Stimulated activated CD4-positive, alpha-beta T cell treated with anti-CD3 and anti-CD28 coated beads, Interleukin-1b, Interleukin-23, amount 100 ng/mL, for 24 hours (primary cell): ENCODE measurements at regions not wholly inside any gene's neighbourhood (a gene's known extent, or its start where the extent isn't known, plus 50 kb on each side); places are given as distances from the start of the nearest gene placed in this dataset.
"Not testable (repeated sequence)": the region's sequence is repeated elsewhere in the genome, so short reads cannot be mapped to it uniquely, and the experiment has no call there.

Experiments
- DNase-seq, 4 experiments: peaks; one replicate each; pipeline ENCODE4 v3.0.0-alpha.2; 2020; ENCODE audit warnings: low read depth in 4 of 4, low spot score in 1 of 4

DNA sequence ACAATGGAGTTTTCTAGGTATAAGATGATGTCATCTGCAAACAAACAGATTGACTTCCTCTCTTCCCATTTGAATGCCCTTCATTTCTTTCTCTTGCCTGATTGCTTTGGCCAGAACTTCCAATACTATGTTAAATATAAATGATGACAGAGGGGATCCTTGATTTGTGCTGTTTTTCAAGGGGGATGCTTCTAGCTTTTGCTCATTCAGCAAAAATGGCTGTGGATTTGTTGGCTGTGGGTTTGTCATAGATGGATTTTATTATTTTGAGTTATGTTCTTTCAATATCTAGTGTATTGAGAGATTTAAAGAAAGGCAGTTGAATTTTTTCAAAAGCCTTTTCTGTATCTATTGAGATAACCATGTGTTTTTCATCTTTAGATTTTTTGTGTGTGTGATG lies 662.4 kb upstream of the EYS start:
- no peak for DNase-seq

DNA sequence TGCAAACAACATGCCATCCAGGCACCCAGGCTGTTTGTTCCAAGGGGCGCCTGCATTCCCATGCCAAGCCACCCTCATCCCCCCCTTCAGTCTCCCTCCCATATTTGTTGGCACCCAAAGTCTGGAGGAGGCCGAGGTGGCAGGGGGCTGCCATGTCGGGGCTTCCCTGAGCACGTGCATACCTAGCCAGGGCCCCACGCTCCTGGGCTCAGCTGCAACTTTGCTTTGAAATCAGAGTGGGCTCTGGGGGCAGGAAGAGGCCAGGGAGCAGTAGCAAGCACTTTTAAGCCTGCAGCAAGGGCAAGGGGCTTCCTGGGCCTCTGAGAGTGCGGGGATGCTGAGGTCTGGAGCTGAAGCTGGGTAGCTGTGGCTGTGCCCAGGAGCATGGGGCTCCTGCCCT lies 655.9 kb upstream of the EYS start:
- no peak for DNase-seq

DNA sequence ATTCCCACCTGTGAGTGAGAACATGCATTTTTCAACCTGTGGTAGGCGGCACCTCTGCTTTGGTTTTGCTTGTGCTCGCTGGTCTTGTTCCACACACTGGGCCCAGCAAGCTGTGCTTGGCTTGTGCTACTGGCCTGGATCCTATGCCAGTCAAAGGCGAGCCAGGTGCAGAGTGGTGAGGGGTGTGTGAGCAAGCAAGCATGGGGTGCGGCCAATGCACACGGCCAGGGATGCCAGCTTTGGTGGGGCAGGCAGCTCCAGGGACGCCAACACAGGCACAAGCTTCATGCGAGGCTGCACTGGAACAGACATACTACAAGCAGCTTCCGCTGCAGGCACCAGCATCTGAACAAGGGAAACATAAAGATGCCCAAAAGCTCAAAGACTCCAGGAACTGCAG lies 654.9 kb upstream of the EYS start:
- no peak for DNase-seq

DNA sequence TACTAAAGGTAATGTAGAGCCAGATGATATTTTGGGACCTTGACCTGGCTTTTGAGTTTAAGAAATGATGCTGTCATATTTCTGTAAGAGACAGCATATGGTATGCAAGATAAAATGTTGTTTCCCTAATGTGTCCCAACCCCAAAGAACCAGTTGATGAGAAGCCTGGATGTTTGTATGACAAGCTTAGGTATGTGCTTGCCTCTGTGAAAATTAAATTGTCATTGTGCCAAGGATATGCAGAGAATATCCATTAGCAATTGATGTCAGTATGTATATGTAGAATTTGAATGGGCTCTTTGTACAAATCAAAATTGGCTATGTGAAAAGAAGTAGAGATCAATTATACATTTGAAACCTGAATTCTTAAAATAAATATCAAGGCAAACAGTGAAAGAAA lies 650.8 kb upstream of the EYS start:
- no peak for DNase-seq

DNA sequence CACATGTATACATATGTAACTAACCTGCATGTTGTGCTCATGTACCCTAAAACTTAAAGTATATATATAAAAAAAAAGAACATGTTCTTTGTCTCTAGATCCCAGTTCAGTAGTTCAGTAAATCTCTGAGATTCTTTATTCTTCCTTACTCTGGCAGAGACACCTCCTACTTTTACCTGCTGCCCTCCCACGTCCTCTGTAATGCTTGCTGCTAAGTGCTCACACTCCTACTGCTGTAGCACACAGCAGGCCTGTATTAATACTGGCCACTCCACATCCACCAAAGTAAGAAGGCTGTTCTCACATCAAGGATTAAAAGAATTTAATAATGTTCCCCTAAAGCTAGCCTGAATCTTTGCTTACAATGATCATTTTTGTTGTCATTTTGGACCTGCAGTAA lies 648.4 kb upstream of the EYS start:
- no peak for DNase-seq

DNA sequence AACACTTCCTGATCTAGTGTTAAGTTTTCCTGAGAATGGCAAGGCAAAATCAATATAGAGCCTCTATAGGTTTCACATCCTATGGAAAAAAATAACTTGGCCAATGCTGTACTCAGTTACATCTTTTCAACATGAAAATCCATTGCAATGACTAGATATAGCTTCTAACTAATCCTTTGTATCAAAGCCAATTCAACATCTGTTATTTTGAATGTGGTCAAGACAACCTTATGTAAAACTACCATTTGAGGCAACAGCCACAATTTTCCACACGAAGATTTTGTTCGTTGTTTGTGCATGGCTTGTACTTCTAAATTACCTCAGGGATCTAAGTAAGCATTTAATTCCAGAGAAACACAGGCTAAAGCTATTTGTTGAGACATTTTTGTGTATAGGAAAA lies 637.8 kb upstream of the EYS start:
- DNase-seq = no peak

DNA sequence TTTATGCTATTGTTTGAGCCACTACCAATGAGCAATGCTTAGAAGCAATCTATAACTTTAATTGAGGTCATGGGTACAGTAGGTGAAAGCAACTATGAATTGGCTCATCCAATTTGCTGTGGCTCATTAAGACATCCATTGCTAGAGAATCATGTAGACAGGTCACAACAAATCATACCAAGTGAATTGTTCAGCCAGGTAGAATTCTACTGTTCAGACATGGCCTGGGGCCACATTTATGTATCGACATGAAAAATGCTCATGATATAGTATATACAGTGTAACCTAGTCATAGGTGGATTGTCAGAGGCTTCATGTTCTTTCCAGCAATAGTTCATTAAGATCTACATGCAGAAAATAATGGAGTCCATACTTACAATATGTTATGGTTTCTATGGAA lies 633.7 kb upstream of the EYS start:
- DNase-seq = no peak

DNA sequence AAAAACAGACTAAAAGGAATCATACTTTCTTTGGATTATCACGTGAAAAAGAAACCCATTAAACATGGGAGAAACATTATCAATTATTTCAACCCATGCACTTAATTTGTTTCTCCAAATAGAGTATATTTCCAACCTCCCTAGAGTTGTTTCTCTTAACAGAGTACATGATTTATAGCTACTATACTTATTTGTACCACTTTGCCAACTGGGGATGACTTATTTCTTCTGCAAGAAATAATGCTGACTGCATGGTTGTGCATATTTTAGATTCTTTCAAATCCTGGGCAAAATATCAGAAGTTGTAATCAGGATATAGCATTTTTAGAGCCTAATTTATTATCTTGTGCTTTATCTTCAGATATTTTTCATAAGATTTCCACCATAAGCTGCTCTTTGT lies 629.1 kb upstream of the EYS start:
- no peak for DNase-seq

DNA sequence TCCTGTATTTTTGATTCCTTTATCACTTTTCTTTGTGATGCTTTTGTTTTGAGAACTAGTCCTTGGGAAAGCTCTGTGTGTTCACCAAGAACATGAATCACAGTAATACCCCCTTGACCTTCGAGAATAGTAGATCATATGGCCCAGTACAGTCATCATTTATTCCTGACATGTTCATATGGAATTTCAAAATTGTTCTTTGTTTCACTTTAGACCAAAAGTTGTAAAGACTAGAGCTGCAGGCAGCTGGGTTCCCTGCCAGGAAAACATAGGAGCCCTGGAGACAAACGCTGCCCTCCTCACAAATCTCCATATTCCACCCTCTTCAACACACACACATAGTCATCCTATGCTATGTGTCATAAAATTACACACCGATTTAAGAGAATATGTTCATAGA lies 621.2 kb upstream of the EYS start:
- no peak for DNase-seq

DNA sequence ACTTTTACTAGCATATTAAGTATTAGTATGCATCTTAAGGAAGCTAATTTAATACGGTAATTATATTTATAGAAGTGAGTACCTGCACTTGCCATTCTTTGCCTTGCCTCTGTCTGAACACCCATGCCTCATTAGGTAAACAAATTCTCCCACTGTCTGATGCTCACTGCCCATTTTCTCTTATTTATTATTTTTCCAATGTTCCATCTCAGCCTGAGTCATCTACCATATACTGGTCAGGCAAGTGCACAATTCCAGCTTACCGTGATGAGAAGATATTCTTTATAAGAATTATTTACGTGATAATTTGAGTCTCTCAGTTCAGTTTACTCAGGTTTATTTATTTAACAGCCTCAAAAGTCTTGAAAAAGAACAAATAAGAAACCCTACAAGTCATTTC lies 619.2 kb upstream of the EYS start:
- DNase-seq = no peak

DNA sequence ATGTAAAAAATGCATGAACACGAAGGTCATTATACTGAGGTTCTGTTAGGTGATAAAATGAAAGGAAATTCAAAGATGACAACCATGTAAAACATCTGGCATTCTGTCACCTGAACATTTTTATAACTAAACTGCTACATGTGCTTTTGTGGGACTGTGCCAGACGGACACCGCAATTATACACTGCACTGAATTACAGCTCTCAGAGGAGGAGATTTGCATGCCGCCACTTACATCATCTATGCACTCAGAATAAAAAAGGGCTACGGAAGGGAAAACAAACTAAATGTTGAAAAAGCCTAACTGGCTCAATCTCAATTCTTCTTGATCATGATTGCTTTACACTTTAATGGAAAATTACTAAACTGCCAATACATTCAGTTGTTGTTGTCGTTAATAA lies 614.0 kb upstream of the EYS start:
- DNase-seq = no peak

DNA sequence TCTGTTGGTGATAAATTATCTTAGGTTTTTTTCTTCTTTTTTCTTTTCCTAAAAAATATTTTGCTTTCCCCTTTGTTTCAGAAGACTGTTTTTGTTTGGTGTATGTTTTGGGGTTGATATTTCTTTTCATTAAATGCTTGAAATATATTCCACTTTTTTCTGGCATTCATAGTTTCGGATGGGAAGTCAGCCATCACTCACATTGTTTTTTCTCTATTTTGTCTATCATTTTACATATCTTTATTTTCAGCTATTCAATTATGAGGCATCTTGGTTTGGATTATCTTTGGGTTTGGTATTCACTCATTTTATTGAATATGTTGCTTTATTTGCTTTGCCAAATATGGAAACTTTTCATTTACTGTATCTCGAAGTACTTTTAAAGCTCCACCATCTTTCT lies 600.5 kb upstream of the EYS start:
- DNase-seq = no peak

DNA sequence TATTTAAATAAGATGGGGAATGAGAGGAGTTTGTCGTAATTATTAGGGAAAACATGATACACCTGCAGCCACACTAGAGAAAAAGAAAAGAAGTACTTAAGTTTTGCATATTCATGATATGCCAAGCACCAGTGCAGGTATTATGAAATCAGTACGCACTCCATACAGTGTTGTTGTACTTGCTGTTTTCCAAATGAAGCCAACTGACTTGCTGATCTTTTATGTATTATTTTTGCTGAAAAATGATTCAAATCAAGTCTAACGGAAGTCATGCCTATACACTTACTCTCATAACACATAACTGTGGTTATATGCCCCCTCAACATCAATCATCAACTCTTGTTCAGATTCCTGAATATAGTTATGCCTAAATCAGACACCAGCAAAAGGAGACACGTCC lies 584.9 kb upstream of the EYS start:
- DNase-seq = no peak

DNA sequence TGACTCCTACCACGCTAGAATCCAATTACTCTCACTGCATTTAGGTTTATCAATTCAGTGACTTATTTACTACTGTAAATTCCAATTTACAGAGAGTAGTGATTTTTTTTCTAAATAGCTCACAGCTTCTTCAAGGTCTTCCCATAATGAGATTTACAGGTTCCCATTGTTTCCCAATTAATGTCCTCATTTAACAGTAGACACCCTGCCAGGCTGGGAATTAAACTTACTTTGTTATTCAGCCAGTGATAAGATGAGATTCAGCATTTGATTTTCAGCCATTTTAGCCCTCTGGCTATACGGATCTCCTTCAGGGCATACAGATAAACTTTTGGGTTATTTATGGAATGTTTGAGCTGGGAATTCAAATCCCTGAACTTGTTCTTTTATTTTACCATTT lies 582.9 kb upstream of the EYS start:
- no peak for DNase-seq

DNA sequence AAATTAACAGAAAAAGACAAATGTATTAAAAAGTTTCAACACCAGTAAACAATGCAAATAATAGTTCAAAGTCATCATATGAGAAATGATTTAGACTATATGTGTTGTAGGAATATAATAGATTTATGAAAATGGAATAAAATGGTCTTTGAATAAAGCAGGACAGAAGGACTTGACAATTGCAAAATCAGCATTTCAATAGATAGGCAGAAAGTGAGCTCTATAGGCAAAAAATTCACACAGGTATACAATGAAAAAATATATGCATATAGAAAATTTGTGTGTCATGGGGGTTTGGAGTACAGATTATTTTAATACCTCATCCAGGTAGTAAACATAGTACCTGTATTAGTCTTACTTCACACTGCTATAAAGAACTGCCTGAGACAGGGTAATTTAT lies 571.1 kb upstream of the EYS start:
- DNase-seq = no peak

DNA sequence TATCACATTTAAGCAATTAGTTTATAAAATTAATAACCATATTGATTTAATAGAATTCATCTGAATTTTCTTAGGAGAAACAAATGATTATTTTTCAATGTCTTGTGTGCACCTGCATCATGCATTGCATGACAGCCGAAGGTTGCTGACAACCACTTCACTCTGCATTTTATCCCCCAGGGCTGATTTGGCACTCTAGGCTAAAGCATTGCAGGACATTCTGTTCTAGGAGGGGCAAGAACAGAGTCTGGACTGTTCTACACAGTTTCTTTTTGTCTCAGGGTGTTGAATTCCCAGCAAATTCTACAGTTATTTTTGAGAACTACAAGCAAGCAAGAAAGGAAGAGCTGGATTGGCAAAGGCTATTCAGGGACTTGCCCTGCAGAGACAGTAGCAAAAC lies 570.4 kb upstream of the EYS start:
- DNase-seq = no peak

DNA sequence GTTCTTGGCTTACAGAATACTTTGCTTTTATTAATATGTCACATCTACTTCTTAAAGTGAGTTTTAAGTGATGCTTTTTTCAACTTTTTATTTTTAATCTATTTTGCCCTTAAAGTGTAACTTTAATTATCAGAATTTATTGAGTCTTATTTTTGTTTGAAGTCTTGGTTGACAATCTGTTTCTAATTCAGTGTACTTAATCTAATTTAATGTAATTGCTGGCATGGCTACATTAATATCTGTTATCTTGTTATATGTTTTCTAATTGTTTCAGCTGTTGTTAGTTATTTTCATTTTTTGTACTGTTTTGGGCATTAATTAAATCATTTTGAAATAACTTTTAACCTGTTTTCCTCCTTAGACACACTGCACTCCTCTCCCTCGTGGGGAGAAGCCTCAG lies 558.7 kb upstream of the EYS start:
- no peak for DNase-seq

DNA sequence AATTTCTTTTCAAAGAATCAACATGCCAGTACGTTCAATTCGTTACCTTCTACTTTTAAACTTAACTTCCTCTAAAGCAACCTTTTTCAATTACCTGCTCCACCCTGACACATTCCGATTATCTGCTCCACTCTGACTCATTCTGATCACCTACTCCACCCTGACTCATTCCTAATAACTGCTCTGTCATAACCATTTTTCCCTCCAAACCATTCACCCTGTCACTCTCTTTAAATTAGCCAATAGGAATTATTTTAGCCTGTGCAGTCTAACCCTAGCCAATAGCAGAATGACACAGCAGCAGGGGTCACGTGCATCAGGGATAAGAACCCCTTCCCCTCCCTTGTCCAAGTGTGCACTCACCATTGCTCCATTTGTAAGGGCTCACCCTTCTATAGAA lies 557.4 kb upstream of the EYS start:
- no peak for DNase-seq

DNA sequence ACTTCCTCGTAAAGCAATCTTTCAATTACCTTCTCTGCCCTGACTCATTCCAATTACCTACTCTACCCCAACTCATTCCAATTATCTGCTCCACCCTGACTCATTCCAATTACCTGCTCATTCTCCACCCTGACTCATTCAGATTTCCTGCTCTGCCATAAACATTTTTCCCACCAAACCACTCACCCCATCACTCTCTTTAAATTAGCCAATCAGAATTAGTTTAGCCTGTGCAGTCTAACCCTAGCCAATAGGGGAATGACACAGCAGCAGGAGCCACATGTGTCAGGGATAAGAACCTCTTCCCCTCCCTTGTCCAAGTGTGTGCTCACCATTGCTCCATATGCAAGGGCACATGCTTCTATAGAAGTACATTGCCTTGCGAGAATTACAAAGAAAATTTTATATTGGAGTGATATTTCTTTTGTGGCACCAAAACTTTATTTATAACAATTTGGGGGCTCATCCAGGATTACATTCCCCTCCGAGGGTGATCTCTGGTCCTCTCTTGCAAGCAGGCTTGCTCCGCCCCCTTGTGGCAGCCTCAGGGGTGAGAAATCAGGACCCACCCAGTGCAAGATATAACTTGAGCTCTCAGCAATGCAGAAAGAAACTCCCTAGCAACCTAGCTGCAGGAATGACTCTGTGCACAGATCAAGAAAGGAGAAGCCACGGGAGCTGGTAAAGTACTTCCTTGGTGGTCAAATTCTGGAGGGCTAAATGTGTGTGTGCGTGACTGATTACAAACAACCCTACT lies 551.9 kb upstream of the EYS start:
- DNase-seq = not testable (repeated sequence)

DNA sequence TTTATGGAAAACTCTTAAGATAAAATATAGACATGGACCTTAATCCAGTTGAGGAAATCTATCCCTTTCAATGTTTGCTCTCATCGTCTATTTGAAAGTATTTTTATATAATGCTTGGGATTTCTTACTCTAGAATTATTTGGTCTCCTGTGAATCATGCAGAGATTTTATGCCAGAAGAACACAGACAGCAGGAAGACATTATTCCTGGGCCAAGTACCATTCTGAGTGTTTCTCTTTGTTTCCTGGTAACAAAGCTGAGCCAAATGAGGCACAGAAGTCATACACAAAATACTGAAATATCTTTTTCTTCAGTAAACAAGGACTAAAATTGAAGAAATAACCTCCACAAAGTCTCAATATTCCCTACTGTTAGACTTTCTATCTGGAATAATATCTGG lies 538.2 kb upstream of the EYS start:
- DNase-seq = no peak

DNA sequence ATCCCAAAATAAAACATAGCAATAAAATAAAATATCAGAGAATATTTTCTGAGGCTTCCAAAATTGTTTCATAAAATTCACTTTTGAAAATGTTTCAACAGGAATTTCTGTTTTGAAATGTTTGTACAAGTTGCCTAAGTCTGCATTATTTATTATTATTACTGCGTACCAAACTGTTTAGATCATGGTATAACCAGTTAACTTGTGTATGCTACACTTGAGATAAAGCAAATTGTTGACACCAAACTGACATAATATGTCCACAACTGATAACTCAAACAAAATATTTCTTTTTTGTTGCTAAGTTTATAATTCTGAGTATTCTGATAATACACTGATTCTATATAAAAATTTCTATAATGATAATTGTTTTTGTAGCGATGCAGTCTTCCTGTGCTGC lies 531.8 kb upstream of the EYS start:
- DNase-seq = no peak

DNA sequence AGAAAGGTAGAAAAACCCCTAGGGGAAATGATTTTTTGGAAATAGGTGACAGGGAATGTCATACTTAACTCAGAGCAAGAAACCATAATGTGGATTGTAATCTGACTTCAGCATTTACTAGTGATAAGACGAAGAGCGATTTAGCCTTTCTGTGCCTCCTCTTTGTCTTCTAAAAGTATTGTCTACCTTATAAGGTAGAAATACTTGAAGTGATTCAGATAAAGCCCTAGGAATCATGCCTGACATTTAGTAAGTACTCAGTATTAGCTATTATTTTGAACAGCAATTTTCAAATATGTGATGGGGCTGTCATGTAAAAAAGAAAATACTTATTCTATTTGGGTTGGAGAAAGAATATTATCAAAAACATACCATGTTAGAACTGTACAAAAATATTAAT lies 525.9 kb upstream of the EYS start:
- DNase-seq = no peak

DNA sequence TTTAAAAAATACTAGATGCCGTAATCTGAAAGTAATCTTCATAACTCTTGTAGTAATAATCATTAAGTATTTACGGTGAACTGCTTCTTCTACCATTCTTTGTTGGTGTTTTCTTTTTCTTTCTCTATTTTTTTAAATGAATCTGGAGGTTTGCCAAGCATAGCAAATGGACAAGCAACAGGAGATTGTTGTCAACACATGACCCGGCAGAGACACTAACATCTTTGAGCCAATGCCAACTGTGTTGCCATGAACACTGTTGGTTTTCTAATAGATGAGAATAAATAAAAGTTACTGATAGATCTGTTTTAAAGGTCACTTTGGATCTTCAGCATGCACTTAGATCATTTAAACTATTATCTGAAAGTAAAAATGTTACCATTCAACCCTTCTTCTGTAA lies 523.6 kb upstream of the EYS start:
- DNase-seq = no peak

DNA sequence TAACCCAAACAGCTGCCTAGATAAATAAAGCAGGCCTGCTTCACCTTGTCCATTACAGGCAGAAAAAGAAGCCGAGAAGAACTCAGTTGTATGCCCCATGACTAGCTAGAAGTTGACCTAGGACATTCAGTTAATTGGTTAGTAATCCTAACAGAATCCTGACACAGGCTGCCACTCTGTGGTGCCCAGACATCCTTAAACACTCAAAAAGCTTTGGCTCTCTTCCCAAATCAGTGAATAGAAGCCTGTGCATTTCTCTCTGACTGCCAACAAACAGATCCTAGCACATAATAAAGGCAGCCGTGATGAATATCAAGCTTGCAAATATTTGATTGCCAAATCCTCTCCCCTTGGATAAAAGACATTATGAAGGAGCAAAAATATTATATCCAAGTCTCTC lies 519.1 kb upstream of the EYS start:
- no peak for DNase-seq
